A549 (cell line): ENCODE measurements at regions not wholly inside any gene's neighbourhood (a gene's known extent, or its start where the extent isn't known, plus 50 kb on each side); places are given as distances from the start of the nearest gene placed in this dataset.
A peak's percentile ranks its signal among the peaks of the same experiment; 100 is the strongest.

Source experiments
- ATAC-seq, 2 experiments: fragments of 200-7000 bp in 1 of 2; fragments of >200 bp in 1 of 2; cut with Nextera tagmentation in 1 of 2; cut with Tn5 transposase in 1 of 2; 3 replicates each; pipeline versions ENCODE4 v1.8.0 to v1.9.1; 2018 to 2020; ENCODE audit warnings: mild to moderate bottlenecking in 1 of 2, moderate library complexity in 1 of 2
- CTCF ChIA-PET: fragments of 300-600 bp; sonication (Branson Sonifier 250); formaldehyde crosslinking; extraction: SDS; loops from one replicate; lab custom pipeline; 2021; ENCODE audit warnings: antibody characterized with exemption, inconsistent platforms; lab: Yijun Ruan, JAX
- POLR2A ChIA-PET: fragments of 350-600 bp; formaldehyde crosslinking; extraction: SDS; loops from one replicate; lab custom pipeline; 2021; ENCODE audit warnings: antibody characterized with exemption, inconsistent platforms; lab: Yijun Ruan, JAX
- DNase-seq, 2 experiments: peaks; one replicate each; pipeline versions ENCODE4 v3.0.0 to v3.0.0-alpha.2; 2011 to 2016; ENCODE audit warnings: low read depth in 1 of 2, low spot score in 1 of 2
- FAIRE-seq: peaks from 2 replicates; lab custom pipeline; 2011; peaks lifted over from hg19 to GRCh38; lab: Jason Lieb, UNC
- H3K27ac ChIP-seq, 2 experiments: fragments of >200 bp; sonication (Bioruptor Twin); formaldehyde crosslinking; 3 replicates each; pipeline ENCODE4 v1.5.1; 2016 to 2017
- H3K4me1 ChIP-seq: fragments of >200 bp; sonication (Bioruptor Twin); formaldehyde crosslinking; 3 replicates; pipeline ENCODE4 v1.6.1; 2016
- H3K4me2 ChIP-seq: fragments of >200 bp; sonication (Bioruptor Twin); formaldehyde crosslinking; 3 replicates; pipeline ENCODE4 v1.6.1; 2016
- H3K4me3 ChIP-seq: fragments of >200 bp; sonication (Bioruptor Twin); formaldehyde crosslinking; 3 replicates; pipeline ENCODE4 v1.5.1; 2016
- H3K9me3 ChIP-seq: fragments of >200 bp; sonication (Bioruptor Twin); formaldehyde crosslinking; 3 replicates; pipeline ENCODE4 v1.6.1; 2016
- BHLHE40 ChIP-seq: IDR thresholded peaks from 2 replicates; pipeline ENCODE4 v1.6.1; 2012; ENCODE audit warnings: low read depth, low read length, inconsistent platforms
- CHD2 ChIP-seq: fragments of 150-350 bp; IDR thresholded peaks from 2 replicates; pipeline ENCODE4 v1.6.1; 2014; ENCODE audit warnings: low read length; ENCODE audit not compliant: partially characterized antibody
- EHMT2 ChIP-seq: fragments of 200-600 bp; sonication (generic); IDR thresholded peaks from 2 replicates; pipeline ENCODE4 v1.6.1; 2016; ENCODE audit warnings: antibody characterized with exemption, low read depth, mild to moderate bottlenecking, moderate library complexity
- GATA3 ChIP-seq: IDR thresholded peaks from 2 replicates; pipeline ENCODE4 v1.6.1; 2012; ENCODE audit warnings: borderline replicate concordance
- HOXA7 ChIP-seq: fragments of 250-450 bp; sonication (Bioruptor Pico); IDR thresholded peaks from 2 replicates; pipeline ENCODE4 v1.5.0; 2020; ENCODE audit warnings: mild to moderate bottlenecking, moderate library complexity
- KDM5A ChIP-seq: fragments of 200-600 bp; sonication (generic); IDR thresholded peaks from 2 replicates; pipeline ENCODE4 v1.6.1; 2016; ENCODE audit warnings: antibody characterized with exemption, mild to moderate bottlenecking
- MAFK ChIP-seq: fragments of 450-650 bp; IDR thresholded peaks from 2 replicates; pipeline ENCODE4 v1.6.1; 2014; ENCODE audit not compliant: partially characterized antibody
- MAZ ChIP-seq: fragments of 150-350 bp; IDR thresholded peaks from 2 replicates; pipeline ENCODE4 v1.6.1; 2014; ENCODE audit warnings: antibody characterized with exemption, low read depth, low read length, borderline replicate concordance
- MYC ChIP-seq: IDR thresholded peaks from 2 replicates; pipeline ENCODE4 v1.6.1; 2012; ENCODE audit warnings: mild to moderate bottlenecking, inconsistent platforms, low read length, improper control_type of control experiment, borderline replicate concordance
- NFE2L2 ChIP-seq: fragments of 150-350 bp; conservative IDR thresholded peaks from 2 replicates; pipeline ENCODE4 v1.6.1; 2014; ENCODE audit warnings: low read length
- POLR2A ChIP-seq: IDR thresholded peaks from 2 replicates; pipeline ENCODE4 v1.6.1; 2012; ENCODE audit warnings: mild to moderate bottlenecking, low read length
- POLR2AphosphoS2 ChIP-seq: conservative IDR thresholded peaks from 2 replicates; pipeline ENCODE4 v1.6.1; 2012; ENCODE audit warnings: low read length, improper control_type of control experiment, inconsistent platforms
- SMC3 ChIP-seq: fragments of >200 bp; sonication (Bioruptor Twin); formaldehyde crosslinking; IDR thresholded peaks from 3 replicates; pipeline ENCODE4 v1.6.1; 2018; ENCODE audit warnings: inconsistent platforms
- TFCP2L1 ChIP-seq: fragments of 250-450 bp; sonication (Bioruptor Pico); IDR thresholded peaks from 2 replicates; pipeline ENCODE4 v1.5.0; 2021; ENCODE audit warnings: mild to moderate bottlenecking
- ZFP36 ChIP-seq: fragments of 450-650 bp; IDR thresholded peaks from 2 replicates; pipeline ENCODE4 v1.6.1; 2014; ENCODE audit warnings: borderline replicate concordance; ENCODE audit not compliant: partially characterized antibody
- WGBS: methylation state at CpG from one replicate; pipeline ENCODE4 v1.1.6; 2017; ENCODE audit errors: missing lambda C conversion rate; 5-methylcytosine and 5-hydroxymethylcytosine counted together
- TF ChIP-seq, protein P1 (sequence below): fragments of >200 bp; sonication (Bioruptor Twin); formaldehyde crosslinking; IDR thresholded peaks from 2 replicates; pipeline ENCODE4 v1.6.1; 2016
- TF ChIP-seq, protein P2 (sequence below): fragments of 250-450 bp; sonication (Bioruptor Pico); IDR thresholded peaks from 2 replicates; pipeline ENCODE4 v1.5.0; 2020; ENCODE audit warnings: low read depth, mild to moderate bottlenecking, moderate library complexity
- TF ChIP-seq, protein P3 (sequence below): fragments of 200-600 bp; sonication (generic); IDR thresholded peaks from 2 replicates; pipeline ENCODE4 v1.6.1; 2016; ENCODE audit warnings: antibody characterized with exemption, mild to moderate bottlenecking, moderate library complexity
- TF ChIP-seq, protein P4 (sequence below): IDR thresholded peaks from 2 replicates; pipeline ENCODE4 v1.6.1; 2012

DNA sequence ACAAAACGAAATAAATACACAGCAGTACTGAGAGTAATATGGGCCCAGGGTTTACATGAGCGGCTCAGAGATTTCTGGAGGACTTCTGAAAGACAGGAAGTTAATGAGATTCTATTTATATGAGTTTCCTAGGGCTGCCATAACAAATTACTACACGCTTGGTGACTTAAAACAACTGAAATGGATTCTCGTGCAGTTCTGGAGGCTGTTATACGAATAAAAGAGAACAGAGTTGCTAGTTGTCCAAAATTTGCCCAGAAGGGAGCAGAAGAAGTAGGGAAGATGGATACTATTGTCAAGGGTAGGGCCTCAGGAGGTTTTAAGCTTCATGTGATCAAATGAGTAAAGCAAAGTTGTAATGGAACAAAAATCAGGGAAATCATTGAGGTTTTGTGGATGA lies 173.1 kb upstream of the LYSMD4 start:
- DNase-seq (no peak), ATAC-seq (no peak), FAIRE-seq (no peak)
- no peak for TF ChIP-seq ZFP36
- TF ChIP-seq, protein P1, sequence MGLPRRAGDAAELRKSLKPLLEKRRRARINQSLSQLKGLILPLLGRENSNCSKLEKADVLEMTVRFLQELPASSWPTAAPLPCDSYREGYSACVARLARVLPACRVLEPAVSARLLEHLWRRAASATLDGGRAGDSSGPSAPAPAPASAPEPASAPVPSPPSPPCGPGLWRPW = no peak
- no peak for TF ChIP-seq KDM5A
- no peak for TF ChIP-seq POLR2A
- TF ChIP-seq, protein P2, sequence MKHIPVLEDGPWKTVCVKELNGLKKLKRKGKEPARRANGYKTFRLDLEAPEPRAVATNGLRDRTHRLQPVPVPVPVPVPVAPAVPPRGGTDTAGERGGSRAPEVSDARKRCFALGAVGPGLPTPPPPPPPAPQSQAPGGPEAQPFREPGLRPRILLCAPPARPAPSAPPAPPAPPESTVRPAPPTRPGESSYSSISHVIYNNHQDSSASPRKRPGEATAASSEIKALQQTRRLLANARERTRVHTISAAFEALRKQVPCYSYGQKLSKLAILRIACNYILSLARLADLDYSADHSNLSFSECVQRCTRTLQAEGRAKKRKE = no peak
- TF ChIP-seq NFE2L2 = no peak
- WGBS = 12% methylated on average over 5 of the region's 5 CpGs
- Histone ChIP-seq H3K4me1 (no peaks in the 10 kb centered on the region), H3K27ac (no peak overlapping the region), H3K4me2 (no peak overlapping the region), H3K4me3 (no peak overlapping the region), H3K9me3 (no peaks in the 10 kb centered on the region)
- ChIA-PET POLR2A (no interaction called here), CTCF (no interaction called here)

DNA sequence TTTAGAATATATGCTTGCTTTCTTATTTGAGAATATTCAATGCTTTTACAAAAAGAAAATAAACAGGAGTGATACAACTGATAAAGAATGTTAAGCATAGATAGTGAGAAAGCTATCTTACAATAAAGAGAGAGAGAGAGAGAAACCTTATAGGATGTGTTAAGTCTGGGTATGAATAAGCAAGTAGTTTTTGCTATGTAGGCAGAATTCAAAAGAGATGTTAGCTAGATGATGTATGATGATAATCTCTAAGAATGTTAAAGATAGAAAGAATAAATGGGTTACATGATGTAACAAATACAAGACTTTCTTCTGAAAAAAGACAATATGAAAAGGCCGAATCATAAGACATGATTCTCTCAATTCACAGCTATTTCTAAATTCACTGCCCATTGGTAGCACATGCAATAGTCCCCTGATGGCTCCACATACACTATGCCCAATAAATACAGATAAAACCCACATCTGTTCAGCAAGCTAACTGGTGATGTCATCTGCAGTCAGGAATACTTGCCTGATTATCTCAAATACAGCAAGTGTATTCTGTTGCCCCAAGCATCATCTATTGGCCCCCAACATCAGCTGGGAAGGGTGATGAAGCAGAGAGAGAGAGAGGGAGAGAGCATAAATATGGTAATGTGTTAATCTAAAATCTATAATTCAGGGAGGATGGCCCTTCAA lies 169.2 kb upstream of the LYSMD4 start:
- Histone ChIP-seq H3K4me1 (no peaks in the 10 kb centered on the region), H3K4me2 (no peak overlapping the region), H3K27ac (no peak overlapping the region), H3K9me3 (no peaks in the 10 kb centered on the region), H3K4me3 (no peak overlapping the region)
- TF ChIP-seq BHLHE40 = no peak
- peak; percentile 72 for TF ChIP-seq MAFK
- TF ChIP-seq SMC3 = no peak
- no peak for TF ChIP-seq KDM5A
- TF ChIP-seq POLR2AphosphoS2 = no peak
- 0% methylated on average over 1 of the region's 1 CpG for WGBS
- no peak for ATAC-seq
- no peak for DNase-seq
- ChIA-PET POLR2A (no interaction called here), CTCF (interaction anchor here (1.4 kb wide), 1 partner anchor 629 kb away, joined by 3 read pairs; no protein-coding TSS in a partner anchor)
- FAIRE-seq = peak; percentile 74

DNA sequence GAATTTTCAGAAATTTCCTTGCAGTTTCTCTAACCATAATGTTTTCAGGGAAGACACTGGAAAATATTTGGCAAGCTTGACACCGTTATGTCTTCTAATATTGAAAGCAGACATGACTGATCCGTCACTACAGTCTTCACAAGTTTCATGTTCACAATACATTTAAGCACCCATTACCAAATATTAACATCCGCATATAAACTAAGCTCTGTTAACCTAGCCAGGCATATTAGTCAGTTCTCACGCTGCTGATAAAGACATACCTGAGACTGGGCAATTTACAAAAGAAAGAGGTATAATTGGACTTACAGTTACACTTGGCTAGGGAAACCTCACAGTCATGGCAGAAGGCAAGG lies 162.7 kb upstream of the LYSMD4 start:
- no peak for ATAC-seq
- ChIA-PET CTCF (interaction anchor here (0.9 to 1.3 kb wide), 2 partner anchors 9 to 33 kb away, joined by 3 to 4 read pairs; no protein-coding TSS in a partner anchor), POLR2A (no interaction called here)
- Histone ChIP-seq H3K9me3 (no peaks in the 10 kb centered on the region), H3K4me1 (no peaks in the 10 kb centered on the region), H3K4me3 (no peak overlapping the region), H3K27ac (no peak overlapping the region), H3K4me2 (no peak overlapping the region)
- 35% methylated on average over 4 of the region's 4 CpGs for WGBS
- FAIRE-seq = no peak
- no peak for TF ChIP-seq NFE2L2
- TF ChIP-seq, protein P3, sequence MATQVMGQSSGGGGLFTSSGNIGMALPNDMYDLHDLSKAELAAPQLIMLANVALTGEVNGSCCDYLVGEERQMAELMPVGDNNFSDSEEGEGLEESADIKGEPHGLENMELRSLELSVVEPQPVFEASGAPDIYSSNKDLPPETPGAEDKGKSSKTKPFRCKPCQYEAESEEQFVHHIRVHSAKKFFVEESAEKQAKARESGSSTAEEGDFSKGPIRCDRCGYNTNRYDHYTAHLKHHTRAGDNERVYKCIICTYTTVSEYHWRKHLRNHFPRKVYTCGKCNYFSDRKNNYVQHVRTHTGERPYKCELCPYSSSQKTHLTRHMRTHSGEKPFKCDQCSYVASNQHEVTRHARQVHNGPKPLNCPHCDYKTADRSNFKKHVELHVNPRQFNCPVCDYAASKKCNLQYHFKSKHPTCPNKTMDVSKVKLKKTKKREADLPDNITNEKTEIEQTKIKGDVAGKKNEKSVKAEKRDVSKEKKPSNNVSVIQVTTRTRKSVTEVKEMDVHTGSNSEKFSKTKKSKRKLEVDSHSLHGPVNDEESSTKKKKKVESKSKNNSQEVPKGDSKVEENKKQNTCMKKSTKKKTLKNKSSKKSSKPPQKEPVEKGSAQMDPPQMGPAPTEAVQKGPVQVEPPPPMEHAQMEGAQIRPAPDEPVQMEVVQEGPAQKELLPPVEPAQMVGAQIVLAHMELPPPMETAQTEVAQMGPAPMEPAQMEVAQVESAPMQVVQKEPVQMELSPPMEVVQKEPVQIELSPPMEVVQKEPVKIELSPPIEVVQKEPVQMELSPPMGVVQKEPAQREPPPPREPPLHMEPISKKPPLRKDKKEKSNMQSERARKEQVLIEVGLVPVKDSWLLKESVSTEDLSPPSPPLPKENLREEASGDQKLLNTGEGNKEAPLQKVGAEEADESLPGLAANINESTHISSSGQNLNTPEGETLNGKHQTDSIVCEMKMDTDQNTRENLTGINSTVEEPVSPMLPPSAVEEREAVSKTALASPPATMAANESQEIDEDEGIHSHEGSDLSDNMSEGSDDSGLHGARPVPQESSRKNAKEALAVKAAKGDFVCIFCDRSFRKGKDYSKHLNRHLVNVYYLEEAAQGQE = no peak
- TF ChIP-seq HOXA7 (CRISPR knock-in tag) = no peak
- TF ChIP-seq CHD2 = no peak
- no peak for TF ChIP-seq EHMT2
- no peak for TF ChIP-seq MAZ
- no peak for TF ChIP-seq MYC
- TF ChIP-seq, protein P4, sequence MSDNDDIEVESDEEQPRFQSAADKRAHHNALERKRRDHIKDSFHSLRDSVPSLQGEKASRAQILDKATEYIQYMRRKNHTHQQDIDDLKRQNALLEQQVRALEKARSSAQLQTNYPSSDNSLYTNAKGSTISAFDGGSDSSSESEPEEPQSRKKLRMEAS = no peak
- no peak for TF ChIP-seq MAFK
- no peak for TF ChIP-seq TFCP2L1
- TF ChIP-seq GATA3 = no peak
- DNase-seq = no peak
